ENCODE measurements at regions not wholly inside any gene's neighbourhood (a gene's known extent, or its start where the extent isn't known, plus 50 kb on each side); places are given as distances from the start of the nearest gene placed in this dataset.

DNA sequence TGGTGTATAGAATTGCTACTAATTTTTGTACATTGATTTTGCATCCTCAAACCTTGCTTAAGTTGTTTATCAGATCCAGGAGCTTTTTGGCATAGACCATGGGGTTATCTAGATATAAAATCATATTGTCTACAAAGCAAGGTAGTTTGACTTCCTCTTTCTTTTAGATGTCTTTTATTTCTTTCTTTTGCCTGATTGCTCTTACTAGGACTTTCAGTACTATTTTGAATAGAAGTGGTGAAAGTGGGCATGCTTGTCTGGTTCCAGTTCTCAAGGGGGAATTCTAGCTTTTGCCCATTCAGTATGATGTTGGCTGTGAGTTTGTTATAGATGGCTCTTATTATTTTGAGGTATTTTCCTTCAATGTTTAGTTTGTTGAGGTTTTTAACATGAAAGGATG lies 187.9 kb upstream of the LCORL start:
- Histone ChIP-seq H3K27me3 (peaks cover 5% of the 10 kb centered on the region), H3K36me3 (no peaks in the 10 kb centered on the region), H3K4me1 (no peaks in the 10 kb centered on the region), H3K9me3 (peaks cover 0 to 8% (median 0%) of the 10 kb centered on the region in 3 donors), H3K4me3 (no peak overlapping the region), H3K27ac (no peak overlapping the region)
- no peak for ATAC-seq
- TF ChIP-seq POLR2A (IDR thresholded peaks at IDR 0.05) (no peak), POLR2AphosphoS5 (IDR thresholded peaks at IDR 0.05) (no peak), EP300 (IDR thresholded peaks at IDR 0.05) (no peak)
- TF ChIP-seq, protein P1, sequence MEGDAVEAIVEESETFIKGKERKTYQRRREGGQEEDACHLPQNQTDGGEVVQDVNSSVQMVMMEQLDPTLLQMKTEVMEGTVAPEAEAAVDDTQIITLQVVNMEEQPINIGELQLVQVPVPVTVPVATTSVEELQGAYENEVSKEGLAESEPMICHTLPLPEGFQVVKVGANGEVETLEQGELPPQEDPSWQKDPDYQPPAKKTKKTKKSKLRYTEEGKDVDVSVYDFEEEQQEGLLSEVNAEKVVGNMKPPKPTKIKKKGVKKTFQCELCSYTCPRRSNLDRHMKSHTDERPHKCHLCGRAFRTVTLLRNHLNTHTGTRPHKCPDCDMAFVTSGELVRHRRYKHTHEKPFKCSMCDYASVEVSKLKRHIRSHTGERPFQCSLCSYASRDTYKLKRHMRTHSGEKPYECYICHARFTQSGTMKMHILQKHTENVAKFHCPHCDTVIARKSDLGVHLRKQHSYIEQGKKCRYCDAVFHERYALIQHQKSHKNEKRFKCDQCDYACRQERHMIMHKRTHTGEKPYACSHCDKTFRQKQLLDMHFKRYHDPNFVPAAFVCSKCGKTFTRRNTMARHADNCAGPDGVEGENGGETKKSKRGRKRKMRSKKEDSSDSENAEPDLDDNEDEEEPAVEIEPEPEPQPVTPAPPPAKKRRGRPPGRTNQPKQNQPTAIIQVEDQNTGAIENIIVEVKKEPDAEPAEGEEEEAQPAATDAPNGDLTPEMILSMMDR (IDR thresholded peaks at IDR 0.05): no peak

DNA sequence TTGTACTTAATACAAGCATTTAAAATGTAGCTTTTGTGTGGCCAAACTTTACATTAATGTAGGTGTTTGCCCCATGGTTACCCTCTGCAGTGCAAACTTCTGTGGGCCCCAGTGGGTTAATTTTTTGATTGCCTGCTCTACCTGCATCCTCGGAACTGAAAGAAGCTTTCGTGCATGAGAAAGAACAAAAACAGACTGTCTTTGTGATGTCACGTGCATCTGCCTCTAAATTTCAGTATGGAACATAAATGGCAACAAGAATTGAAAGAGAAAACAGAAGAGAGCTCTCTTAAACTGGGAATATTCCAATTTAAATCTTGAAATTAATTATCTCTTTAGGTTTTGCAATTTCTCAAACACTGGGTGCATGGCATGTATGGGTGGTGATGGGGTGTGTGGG lies 182.4 kb upstream of the LCORL start:
- Histone ChIP-seq H3K9me3 (no peaks in the 10 kb centered on the region), H3K4me1 (no peaks in the 10 kb centered on the region), H3K4me3 (no peak overlapping the region), H3K27ac (no peak overlapping the region), H3K27me3 (no peaks in the 10 kb centered on the region), H3K36me3 (no peaks in the 10 kb centered on the region)
- 26 to 27% methylated on average over 3 of the region's 3 CpGs for WGBS, 2 donors (ENCODE audit: low coverage in 1 of 2)
- ATAC-seq: no peak
- TF ChIP-seq, protein P1 (IDR thresholded peaks at IDR 0.05): no peak
- TF ChIP-seq POLR2A (IDR thresholded peaks at IDR 0.05) (no peak), POLR2AphosphoS5 (IDR thresholded peaks at IDR 0.05) (no peak), EP300 (IDR thresholded peaks at IDR 0.05) (no peak)

- Histone ChIP-seq H3K4me3 (no peak overlapping the region), H3K27ac (no peak overlapping the region), H3K4me1 (no peaks in the 10 kb centered on the region), H3K9me3 (no peaks in the 10 kb centered on the region), H3K36me3 (no peaks in the 10 kb centered on the region), H3K27me3 (no peaks in the 10 kb centered on the region)
- no peak for TF ChIP-seq EP300 (IDR thresholded peaks at IDR 0.05)
- no peak for TF ChIP-seq POLR2A (IDR thresholded peaks at IDR 0.05)
- TF ChIP-seq POLR2AphosphoS5 (IDR thresholded peaks at IDR 0.05): no peak
- TF ChIP-seq, protein P1 (IDR thresholded peaks at IDR 0.05): no peak
- no peak for ATAC-seq
- 80 to 82% methylated on average over 7 of the region's 7 CpGs for WGBS, 2 donors (ENCODE audit: low coverage in 1 of 2)
Observed at GRCh38 chr4:18202486-18202885, 180.9 kb upstream of the LCORL start.

DNA sequence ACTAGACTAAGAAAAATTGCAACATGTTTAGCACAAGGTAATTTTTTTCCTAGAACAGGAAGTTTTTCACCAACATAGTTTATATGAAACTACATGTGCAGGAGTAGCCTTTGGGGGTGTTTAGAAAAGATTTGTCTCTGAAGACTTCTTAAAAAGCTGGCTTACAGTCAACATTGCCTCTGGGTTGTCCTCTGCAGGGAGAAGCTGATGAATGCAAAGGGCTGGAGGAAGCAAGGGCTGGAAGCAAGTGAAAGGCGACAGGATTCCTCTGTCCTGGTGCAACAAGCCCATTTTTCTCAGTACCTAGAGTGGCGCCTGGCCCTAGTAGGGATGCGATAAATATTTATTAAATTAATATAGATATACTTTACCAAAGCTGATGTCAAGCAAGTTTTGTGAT lies 180.3 kb upstream of the LCORL start:
- no peaks in the 10 kb centered on the region for H3K9me3 ChIP-seq
- no peak overlapping the region for H3K27ac ChIP-seq
- no peak for ATAC-seq
- no peaks in the 10 kb centered on the region for H3K36me3 ChIP-seq
- H3K4me1 ChIP-seq: no peaks in the 10 kb centered on the region
- TF ChIP-seq, protein P1 (IDR thresholded peaks at IDR 0.05): no peak
- H3K4me3 ChIP-seq: no peak overlapping the region
- no peaks in the 10 kb centered on the region for H3K27me3 ChIP-seq
- 75 to 82% methylated on average over 2 to 3 of the region's 3 CpGs for WGBS, 2 donors (ENCODE audit: low coverage in 1 of 2)

DNA sequence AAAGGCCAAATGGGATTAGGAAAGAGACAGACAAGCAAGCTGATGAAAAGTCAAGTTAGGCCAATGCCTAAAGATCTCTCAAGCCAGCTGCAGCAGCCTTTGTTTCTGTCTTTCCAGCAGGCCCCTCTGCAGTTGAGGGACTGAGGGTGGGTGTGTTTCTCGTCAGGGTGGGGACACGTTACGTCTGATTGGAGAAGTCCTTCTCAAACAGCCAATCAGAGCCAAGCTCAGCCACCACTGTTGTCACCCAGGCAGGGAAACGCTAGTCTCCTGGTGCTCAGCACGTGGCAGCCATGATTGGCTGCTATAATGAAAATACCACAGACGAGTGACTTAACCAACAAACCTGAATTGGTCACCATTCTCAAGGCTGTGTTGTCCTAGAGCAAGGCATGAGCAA lies 177.1 kb upstream of the LCORL start:
- Histone ChIP-seq H3K9me3 (no peaks in the 10 kb centered on the region), H3K4me1 (no peaks in the 10 kb centered on the region), H3K27me3 (no peaks in the 10 kb centered on the region), H3K4me3 (no peak overlapping the region), H3K27ac (no peak overlapping the region), H3K36me3 (no peaks in the 10 kb centered on the region)
- 92% methylated on average over 2 to 6 of the region's 6 CpGs for WGBS, 2 donors (ENCODE audit: low coverage in 1 of 2)
- no peak for TF ChIP-seq EP300 (IDR thresholded peaks at IDR 0.05)
- TF ChIP-seq, protein P1 (IDR thresholded peaks at IDR 0.05): no peak
- TF ChIP-seq POLR2AphosphoS5 (IDR thresholded peaks at IDR 0.05): no peak
- no peak for TF ChIP-seq POLR2A (IDR thresholded peaks at IDR 0.05)
- ATAC-seq: no peak
